ENCODE measurements at regions not wholly inside any gene's neighbourhood (a gene's known extent, or its start where the extent isn't known, plus 50 kb on each side); places are given as distances from the start of the nearest gene placed in this dataset.

GRCh38 chr2:236998236-236998635, 87.5 kb upstream of the COPS8 start:
- no peak for DNase-seq (ENCODE audit: low spot score)
- POLR2A ChIA-PET: no interaction called here
- no peak overlapping the region for H3K4me3 Mint-ChIP-seq
- peaks cover 48% of the 10 kb centered on the region for H3K4me1 Mint-ChIP-seq
- H3K36me3 Mint-ChIP-seq: peaks cover 27% of the 10 kb centered on the region
- 0 out of 2 replicates have a peak, but pooled peaks cover 5% of the 10 kb centered on the region for H3K27me3 Mint-ChIP-seq (ENCODE audit: low read depth)
- CTCF ChIA-PET: no interaction called here
- ATAC-seq: no peak
- TF ChIP-seq TP53 (CRISPR knock-in tag; IDR thresholded peaks at IDR 0.05) (no peak), ZNF317 (CRISPR knock-in tag; IDR thresholded peaks at IDR 0.05; ENCODE audit: borderline replicate concordance, low read depth) (no peak), ZNF232 (CRISPR knock-in tag; IDR thresholded peaks at IDR 0.05) (no peak), RORB (CRISPR knock-in tag; IDR thresholded peaks at IDR 0.05) (no peak), ZNF425 (CRISPR knock-in tag; conservative IDR thresholded peaks at IDR 0.05) (no peak), ZNF532 (CRISPR knock-in tag; IDR thresholded peaks at IDR 0.05; ENCODE audit: borderline replicate concordance) (no peak), GTF2I (CRISPR knock-in tag; conservative IDR thresholded peaks at IDR 0.05) (no peak), ETV6 (CRISPR knock-in tag; IDR thresholded peaks at IDR 0.05) (no peak), AFF4 (CRISPR knock-in tag; IDR thresholded peaks at IDR 0.05; ENCODE audit: borderline replicate concordance) (no peak), CDX4 (CRISPR knock-in tag; IDR thresholded peaks at IDR 0.05; ENCODE audit: borderline replicate concordance) (no peak), STAT6 (CRISPR knock-in tag; conservative IDR thresholded peaks at IDR 0.05; ENCODE audit: low read depth) (no peak), ARID4B (CRISPR knock-in tag; IDR thresholded peaks at IDR 0.05; ENCODE audit: borderline replicate concordance) (no peak), ZNF263 (CRISPR knock-in tag; IDR thresholded peaks at IDR 0.05; ENCODE audit: low read depth) (no peak)
- H3K27ac Mint-ChIP-seq: no peak overlapping the region
- peaks cover 27% of the 10 kb centered on the region for H3K9me3 Mint-ChIP-seq
